HG02943 (cell line): ENCODE measurements at regions not wholly inside any gene's neighbourhood (a gene's known extent, or its start where the extent isn't known, plus 50 kb on each side); places are given as distances from the start of the nearest gene placed in this dataset.
"Not testable (repeated sequence)": the region's sequence is repeated elsewhere in the genome, so short reads cannot be mapped to it uniquely, and the experiment has no call there.

Experiments used
- ATAC-seq: cut with Tn5 transposase; IDR thresholded peaks from one replicate; pipeline ENCODE4 v1.9.1; 2021; ENCODE audit warnings: mild to moderate bottlenecking, low read depth, moderate library complexity; ENCODE audit not compliant: unreplicated experiment

DNA sequence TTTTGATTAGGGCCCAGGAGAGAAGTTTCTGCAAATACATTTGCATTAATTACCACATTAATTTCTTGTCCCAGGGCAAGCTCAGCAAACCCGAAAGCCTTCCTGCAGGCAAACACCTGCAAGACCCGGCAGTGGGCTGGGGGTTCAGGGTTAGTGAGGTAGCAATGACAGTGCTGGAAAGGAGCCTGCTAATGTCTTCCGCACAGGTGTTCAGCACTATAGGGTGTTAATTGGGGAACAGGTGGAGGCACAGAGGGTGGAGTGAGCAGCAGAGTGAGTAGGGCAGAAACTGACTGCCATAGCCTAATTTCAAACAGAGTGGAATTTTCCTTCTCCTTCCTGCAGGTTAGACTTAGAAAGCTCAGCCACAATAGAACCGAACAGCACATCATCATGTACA, 50.9 kb upstream of the UBASH3B start:
- ATAC-seq: no peak

DNA sequence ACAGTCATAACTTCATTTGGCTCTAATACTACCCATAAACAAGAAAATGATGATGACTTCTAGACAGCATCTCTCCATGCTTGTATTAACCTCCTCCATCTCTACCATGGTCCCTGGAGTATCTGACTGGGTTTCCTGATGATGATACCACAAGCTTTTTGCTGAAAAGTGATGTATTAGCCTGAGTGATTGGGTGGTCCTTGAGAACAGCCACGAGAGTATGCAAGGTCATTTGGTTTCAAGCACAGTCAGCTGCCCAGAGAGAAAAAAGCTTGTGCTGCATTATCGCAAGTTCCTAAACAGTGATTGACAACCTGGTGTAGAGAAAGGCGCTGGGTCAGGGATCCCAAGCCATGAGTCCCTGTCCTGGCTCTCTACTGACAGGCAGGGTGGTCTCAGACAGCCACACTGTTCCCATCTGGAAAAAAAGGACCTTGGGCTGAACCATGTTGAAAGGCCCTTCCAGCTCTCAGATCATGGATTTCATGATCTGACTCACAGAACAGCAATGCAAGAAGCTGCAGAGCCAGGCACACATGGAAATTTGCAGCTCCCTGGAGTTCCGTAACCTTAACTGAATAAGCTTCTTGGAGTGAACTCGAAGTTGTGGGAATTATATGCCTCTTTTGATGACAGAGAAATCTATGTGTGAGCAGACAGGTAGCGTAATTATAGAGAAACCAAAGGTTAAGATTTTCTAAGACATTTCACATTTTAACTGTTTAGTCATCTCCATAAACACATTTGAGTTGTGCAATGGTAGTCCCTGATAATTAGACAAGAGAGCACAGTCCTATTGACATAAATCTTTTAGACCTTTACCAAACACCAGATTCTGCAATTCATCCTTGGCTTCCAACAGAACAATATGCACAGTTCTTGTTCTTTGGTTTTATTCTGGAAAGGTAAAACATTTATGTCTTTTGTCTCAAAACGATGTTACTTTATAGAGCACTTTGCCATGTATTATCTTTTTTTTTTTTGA, 54.1 kb upstream of the UBASH3B start:
- ATAC-seq: no peak

DNA sequence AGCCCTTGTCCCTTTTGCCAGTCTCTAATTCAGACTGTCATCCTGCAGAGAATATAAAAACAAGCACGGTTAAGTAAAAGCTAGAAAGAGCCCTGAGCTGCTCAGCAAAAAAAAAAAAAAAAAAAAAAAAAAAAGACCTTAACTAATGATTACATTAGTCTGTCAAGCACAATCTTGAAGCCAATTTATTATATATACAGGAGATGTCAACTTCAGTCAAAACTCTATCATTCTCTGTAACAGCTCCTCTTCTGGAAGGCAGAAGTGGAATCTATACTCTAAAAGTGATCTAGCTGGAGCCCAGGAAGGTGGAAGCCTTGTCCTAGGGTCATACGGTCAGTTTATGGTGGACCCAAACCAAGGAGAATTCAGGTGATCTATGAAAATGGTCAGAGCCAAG, 55.2 kb upstream of the UBASH3B start:
- ATAC-seq: no peak

DNA sequence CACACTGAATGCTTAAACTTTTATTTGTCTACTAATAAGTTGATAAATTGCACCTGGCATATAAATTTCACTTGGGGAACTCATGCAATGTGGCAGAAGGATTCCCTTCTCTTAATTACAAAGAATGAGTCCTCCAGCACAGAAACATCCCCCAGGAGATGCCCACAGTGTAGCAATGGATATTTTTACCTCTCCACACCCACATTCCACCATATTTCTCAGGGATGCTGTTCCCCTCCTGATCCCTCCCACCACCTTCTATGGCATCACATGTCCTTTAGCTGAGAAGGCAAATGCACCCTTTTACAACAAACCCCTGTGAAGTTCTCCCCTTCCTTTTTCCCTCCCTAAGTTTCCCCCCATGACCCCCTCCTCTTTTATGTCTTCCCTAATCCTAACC, 56.1 kb upstream of the UBASH3B start:
- no peak for ATAC-seq

DNA sequence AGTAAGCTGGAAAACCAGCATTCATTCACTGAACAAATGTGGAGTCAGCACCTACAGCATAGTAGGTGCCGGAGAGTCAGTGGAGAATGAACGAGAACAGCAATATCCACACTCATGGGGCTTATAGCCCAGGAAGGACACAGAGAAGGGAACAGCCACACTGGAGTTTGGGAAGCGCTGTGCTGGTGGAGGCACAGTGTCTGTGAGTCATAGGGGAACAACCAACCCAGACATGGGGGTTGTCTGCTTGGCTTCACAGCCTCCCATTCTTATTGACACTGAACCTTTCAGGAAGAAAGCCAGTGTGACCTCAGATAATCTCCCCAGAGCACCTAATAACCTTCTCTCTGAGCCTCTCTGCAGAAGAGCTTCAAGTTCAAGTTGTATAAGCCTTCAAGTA, 56.6 kb upstream of the UBASH3B start:
- ATAC-seq: no peak

DNA sequence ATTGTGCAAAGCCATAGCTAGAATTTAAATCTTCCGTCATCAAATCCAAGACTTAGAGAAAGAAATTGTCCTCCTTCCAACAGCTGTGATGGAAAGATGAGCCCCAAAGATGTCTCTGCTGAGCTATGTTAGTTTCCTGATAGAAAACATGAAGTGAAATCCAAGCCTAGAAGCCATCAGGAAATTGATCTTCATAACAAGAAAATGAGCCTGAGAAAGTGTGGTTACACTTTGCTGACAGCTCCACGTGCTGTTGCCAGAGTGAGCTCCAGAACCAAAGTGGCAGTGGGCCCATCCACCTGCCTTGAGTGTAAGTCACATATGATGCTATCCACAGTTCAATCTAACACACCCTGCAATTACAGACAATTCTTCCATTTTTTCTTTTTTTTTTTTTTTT, 58.0 kb upstream of the UBASH3B start:
- no peak for ATAC-seq

DNA sequence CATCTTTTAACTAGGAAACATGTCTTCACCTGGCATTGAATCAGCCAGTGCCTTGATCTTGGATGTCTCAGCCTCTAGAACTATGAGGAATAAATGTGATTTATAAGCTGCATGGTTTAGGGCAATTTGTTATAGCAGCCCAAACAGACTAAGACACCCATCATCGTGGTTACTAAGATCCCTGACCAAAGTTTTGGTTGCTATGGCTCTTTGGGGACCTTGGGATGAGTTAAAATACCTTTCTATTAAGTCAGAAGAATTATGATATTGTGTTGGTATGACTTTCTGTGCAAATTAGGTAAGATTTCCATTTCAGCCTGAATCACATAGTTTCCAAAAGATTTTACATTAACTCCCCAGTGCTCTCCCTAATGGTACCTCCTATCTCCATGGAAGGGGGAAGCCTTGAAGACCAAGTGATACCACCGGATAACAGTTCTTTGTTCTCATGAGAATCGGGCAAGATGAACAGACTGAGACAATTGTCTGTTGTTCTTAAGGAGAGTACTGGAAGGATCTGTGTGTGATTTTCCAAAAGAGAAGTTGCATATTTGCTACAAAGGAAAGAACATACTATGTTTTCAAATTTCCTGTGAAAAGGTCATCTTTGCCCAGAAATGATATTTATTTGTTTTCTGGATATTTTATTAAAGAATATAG, 60.4 kb upstream of the UBASH3B start:
- no peak for ATAC-seq

DNA sequence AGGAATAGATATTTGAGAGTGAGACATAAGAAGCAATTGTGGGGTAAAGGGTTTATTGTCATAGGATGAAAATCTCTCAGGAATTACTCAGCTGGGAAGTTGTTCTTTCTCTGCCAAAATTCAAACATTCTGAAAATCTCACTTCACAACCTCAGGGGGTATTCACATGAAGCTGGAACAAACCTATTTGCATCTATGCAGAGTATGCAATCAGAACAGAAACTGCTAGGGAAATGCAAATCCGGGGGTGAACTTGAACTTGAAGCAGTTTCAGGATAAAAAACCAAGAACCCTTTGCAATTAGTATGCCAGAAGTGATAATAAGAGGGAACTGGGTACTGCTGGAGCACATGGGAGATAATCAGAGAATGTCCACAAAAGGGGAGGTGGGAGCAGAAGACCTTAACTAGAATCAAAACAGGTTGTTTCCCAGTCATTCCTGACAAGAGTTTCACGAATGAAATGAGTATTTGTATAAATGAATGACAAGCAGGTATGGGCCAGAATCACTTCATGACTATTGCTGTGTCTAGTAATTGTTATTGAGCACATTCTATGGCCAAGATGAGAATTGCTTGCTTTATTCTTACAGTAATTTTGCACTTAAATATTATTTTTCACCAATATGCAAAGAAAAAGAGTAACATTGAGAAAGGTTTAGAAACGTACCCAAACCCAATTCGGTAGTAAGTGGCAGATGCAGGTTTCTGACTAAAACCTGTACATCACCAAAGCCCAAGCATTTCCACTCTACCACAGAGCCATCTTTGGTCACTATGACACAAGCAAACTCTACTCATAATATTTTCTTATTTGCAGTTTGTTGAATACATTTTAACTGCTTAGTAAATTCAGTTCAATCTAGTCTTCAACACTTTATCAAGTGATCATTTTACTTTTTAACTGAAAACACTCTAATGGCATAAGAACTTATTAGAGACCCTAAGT, 61.8 kb upstream of the UBASH3B start:
- no peak for ATAC-seq

DNA sequence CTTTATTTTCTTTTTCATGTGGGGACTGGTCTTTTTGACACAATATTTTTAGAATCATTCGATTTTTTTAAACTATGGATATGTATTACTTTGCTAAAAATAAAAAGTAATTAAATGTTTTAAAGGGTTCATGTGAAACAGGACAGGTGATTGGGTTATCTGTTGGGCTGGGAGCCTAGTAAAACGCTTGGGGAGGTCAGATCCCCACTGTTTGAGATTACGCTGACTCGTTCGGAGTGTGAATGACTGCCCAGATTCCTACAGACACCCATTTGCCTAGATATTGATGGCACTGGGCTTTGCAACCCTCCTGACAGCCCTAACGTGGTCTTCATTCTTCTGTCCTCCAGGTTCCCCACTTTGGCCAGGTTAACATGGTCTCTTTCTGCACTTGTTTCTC, 62.9 kb upstream of the UBASH3B start:
- no peak for ATAC-seq

DNA sequence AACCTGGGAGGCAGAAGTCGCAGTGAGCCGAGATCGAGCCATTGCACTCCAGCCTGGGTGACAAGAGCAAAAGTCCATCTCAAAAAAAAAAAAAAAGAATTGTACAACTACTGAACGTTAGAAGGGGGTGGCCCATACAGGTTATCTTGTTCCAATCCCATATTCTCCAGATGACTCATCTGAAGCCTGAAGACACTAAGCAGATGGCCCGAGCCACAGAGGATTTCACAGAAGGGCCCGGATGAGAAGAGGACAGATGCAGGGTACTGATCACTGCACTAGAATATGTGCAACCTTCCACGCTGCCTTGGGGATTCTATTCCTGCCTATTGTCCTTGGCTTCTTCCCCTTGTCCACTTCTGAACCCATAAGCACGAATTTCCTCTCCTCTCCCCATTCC, 70.9 kb upstream of the UBASH3B start:
- no peak for ATAC-seq

DNA sequence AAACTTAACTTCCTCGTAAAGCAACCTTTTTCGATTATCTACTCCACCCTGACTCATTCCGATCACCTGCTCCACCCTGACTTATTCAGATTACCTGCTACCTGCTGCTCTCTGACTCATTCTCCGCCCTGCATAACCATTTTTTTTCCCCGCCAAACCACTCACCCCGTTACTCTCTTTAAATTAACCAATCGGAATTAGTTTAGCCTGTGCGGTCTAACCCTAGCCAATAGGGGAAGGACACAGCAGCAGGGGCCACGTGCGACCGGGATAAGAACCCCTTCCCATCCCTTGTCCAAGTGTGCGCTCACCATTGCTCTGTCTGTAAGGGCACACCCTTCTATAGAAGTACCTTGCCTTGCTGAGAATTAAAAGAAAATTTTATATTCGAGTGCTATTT, 75.5 kb upstream of the UBASH3B start:
- not testable (repeated sequence) for ATAC-seq

DNA sequence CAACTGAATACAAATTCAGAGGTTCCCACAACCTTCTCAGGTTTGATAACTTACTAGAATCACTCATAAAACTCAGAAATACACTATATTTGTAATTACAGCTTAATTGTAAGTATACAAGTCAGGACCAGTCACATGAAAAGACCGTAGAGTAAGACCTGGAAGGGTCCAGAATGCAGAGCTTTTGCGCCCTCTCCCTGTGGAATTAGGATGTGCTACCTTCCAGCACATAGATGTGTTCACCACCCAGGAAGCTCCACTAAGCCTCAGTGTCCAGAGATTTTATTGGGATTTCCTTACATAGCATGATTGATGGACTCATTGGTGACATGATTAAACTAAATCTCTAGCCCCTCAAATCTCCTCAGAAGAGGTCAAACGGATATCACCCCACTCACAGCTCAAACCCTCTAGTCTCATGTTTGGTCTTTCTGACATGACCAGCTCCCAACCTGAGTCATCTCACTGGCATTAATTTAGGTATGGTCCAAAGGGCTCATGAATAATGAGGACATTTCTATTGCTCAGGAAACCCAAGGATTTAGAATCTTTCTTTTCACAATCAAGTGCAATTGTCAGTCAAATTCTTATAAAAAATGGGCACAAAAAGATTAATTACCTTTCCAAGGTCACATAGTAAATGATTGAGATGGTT, 77.2 kb upstream of the UBASH3B start:
- ATAC-seq: no peak

DNA sequence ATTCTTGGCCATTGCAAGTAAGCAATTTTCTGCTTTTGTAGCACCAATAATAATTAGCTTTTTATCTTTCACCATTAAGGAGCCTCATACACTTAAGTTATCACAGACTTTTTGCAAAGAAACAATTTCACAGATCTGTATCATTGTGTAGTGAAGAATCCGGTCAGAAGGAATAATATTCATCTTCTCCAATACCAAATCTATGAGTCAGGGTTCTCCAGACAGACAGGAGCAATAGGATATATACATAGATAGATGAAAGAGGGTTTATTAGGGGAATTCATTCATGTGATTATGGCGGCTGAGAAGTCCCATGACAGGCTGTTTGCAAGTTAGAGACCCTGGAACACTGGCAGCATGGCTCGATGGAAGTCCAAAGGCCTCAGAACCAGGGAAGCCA, 82.9 kb upstream of the UBASH3B start:
- no peak for ATAC-seq

DNA sequence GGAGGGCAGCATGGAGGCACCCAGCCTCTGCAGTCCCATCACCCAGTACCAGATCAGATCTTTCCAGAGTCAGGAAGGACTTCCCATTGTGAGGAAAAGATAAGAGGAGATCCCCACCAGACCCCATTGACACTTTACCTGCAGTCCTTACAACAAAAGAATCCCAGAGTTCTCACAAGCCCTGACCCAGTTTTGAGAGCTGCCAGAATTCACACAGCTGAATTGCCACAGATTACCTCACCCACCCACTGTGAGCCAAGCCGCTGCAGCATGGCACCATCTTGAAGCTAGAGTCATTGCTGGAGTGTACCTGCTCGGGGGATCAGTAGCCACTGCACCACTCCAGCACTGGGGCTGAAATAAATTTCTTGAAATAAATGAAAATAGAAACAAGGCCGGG, 91.8 kb upstream of the UBASH3B start:
- no peak for ATAC-seq

DNA sequence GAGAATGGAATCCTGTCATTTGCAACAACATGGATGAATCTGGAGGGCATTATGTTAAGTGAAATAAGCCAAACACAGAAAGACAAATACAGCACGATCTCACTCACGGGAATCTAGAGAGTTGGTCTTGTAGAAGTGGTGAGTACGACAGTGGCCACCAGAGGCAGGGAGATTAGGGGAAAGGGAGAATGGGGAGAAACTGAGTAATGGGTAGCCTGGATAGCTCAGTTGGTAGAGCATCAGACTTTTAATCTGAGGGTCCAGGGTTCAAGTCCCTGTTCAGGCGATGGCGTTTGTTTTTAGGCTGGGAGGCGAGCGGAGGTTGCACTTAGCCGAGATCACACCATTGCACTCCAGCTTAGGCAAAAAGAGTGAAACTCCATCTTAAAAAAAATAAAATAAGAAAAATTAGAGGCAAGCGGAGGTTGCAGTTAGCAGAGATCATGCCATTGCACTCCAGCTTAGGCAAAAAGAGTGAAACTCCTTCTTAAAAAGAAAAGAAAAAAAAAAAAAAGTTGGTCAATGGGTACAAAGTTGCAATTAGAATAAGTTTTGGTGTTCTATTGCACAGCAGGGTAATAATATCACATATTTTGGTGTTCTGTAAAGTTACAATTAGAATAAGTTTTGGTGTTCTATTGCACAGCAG, 95.7 kb upstream of the UBASH3B start:
- no peak for ATAC-seq

DNA sequence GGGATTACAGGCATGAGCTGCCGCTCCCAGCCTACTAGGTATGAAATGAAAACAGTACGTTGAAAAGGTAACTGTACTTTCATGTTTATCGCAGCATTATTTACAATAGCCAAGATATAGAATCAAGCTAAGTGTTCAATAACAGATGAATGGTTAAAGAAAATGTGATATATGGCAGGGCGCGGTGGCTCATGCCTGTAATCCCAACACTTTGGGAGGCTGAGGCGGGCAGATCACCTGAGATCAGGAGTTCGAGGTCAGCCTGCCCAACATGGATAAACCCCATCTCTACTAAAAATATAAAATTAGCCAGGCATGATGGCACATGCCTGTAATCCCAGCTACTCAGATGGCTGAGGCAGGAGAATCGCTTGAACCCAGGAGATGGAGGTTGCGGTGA, 96.3 kb upstream of the UBASH3B start:
- not testable (repeated sequence) for ATAC-seq

DNA sequence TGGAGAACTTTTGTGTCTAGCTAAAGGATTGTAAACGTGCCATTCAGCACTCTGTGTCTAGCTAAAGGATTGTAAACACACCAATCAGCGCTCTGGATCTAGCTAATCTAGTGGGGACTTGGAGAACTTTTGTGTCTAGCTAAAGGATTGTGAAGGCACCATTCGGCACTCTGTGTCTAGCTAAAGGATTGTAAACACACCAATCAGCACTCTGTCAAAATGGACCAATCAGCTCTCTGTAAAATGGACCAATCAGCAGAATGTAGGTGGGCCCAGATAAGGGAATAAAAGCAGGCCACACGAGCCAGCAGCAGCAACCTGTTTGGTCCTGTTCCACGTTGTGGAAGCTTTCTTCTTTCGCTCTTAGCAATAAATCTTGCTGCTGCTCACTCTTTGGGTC, 98.4 kb upstream of the UBASH3B start:
- not testable (repeated sequence) for ATAC-seq

DNA sequence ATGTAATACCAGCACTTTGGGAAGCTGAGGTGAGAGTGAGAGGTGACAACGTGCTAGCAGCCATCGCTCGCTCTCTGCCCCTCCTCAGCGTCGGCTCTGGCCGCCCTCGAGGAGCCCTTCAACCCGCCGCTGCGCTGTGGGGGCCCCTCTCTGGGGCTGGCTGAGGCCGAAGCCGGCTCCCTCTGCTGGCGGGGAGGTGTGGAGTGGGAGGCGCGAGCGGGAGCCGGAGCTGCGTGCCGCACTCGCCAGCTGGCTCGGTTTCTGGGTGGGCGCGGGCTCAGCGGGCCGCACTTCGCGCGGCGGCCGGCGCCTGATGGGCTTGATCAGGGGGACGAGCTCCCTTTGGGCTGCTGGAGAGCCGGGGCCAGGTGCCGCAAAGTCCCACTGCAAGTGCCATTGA, 98.9 kb upstream of the UBASH3B start:
- no peak for ATAC-seq

DNA sequence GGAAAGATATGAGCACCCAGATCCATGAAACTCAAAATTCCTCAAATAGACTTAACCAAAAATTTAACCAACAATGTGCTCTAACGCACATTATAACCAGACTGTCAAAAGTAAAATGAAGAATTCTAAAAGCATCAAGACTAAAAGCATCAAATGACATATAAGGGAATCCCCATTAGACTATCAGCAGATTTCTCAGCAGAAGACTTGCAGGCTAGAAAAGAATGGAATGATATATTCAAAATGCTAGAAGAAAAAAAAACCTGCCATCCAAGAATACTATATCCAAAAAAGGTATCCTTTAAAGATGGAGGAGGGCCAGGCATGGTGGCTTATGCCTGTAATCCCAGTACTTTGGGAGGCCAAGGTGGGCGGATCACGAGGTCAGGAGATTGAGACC, 117.5 kb upstream of the UBASH3B start:
- no peak for ATAC-seq

DNA sequence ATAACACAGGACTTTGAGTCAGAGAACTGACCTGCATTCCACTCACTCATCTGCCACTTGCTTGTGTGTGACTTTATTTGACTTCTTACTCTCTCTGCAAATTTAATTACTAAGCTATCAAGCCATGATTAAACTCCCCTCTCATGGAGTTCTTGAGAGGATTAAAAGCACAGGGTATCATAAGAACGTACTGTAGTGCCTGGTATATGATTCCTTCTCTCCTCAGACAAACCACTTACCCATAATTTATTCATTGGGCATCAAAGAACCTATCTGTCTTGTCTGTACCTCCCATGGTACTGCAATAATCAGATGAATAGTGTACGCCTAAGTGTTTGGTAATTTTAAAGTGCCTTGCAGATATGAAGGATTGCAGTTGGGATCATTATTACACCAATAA, 130.6 kb upstream of the UBASH3B start:
- no peak for ATAC-seq
